GM13977 (cell line): ENCODE measurements at regions not wholly inside any gene's neighbourhood (a gene's known extent, or its start where the extent isn't known, plus 50 kb on each side); places are given as distances from the start of the nearest gene placed in this dataset.

Source experiments
- DNase-seq: peaks from one replicate; pipeline ENCODE4 v3.0.0; 2012; ENCODE audit warnings: low spot score
- CTCF ChIP-seq: IDR thresholded peaks from 2 replicates; pipeline ENCODE4 v1.5.1; 2012; ENCODE audit warnings: mild to moderate bottlenecking, control low read depth; ENCODE audit not compliant: insufficient read depth; ENCODE audit errors: extremely low read depth, missing control alignments
- in situ Hi-C: fragments of 300-500 bp; cut with MboI; formaldehyde crosslinking; loops from one replicate; pipeline ENCODE4 v1.12.0; 2022; ENCODE audit warnings: low sequenced_read_pairs, low pct_unique_long_range_greater_than_20kb, mixed read lengths, inconsistent platforms; ENCODE audit not compliant: unreplicated experiment

- in situ Hi-C loops, result no loop called here
- no peak for DNase-seq
- no peak for TF ChIP-seq CTCF
These were observed 374.1 kb downstream of the LRATD1 start for GRCh38 chr2:15006667-15007066.

- in situ Hi-C loops, result no loop called here
- no peak for TF ChIP-seq CTCF
- DNase-seq, result no peak
These were observed 377.2 kb downstream of the LRATD1 start for GRCh38 chr2:15009681-15010080.

- DNase-seq, result no peak
- TF ChIP-seq CTCF, result no peak
- in situ Hi-C loops, result no loop called here
These were observed 377.8 kb downstream of the LRATD1 start for GRCh38 chr2:15010346-15010745.

GRCh38 chr2:15018814-15019213, 386.3 kb downstream of the LRATD1 start:
- in situ Hi-C loops, result no loop called here
- no peak for TF ChIP-seq CTCF
- DNase-seq, result no peak

- TF ChIP-seq CTCF, result no peak
- in situ Hi-C loops, result no loop called here
- no peak for DNase-seq
These were observed 390.7 kb downstream of the LRATD1 start for GRCh38 chr2:15023221-15023620.

- in situ Hi-C loops, result no loop called here
- no peak for DNase-seq
- no peak for TF ChIP-seq CTCF
These were observed 395.9 kb downstream of the LRATD1 start for GRCh38 chr2:15028406-15028805.

- in situ Hi-C loops, result no loop called here
- DNase-seq, result peak; percentile 46
These were observed 399.3 kb downstream of the LRATD1 start for GRCh38 chr2:15031745-15032240.

More at GRCh38 chr2:15031745-15032240, 399.3 kb downstream of the LRATD1 start:
- TF ChIP-seq CTCF, result peak; percentile 26
